Hematopoietic multipotent progenitor cell treated with erythropoietin and hydrocortisone succinate and interleukin-3 and kit ligand, for 8 days (in vitro differentiated cells): ENCODE measurements at regions not wholly inside any gene's neighbourhood (a gene's known extent, or its start where the extent isn't known, plus 50 kb on each side); places are given as distances from the start of the nearest gene placed in this dataset.

Experiments
- DNase-seq: peaks from one replicate; pipeline ENCODE4 v3.0.0-alpha.2; 2015

DNA sequence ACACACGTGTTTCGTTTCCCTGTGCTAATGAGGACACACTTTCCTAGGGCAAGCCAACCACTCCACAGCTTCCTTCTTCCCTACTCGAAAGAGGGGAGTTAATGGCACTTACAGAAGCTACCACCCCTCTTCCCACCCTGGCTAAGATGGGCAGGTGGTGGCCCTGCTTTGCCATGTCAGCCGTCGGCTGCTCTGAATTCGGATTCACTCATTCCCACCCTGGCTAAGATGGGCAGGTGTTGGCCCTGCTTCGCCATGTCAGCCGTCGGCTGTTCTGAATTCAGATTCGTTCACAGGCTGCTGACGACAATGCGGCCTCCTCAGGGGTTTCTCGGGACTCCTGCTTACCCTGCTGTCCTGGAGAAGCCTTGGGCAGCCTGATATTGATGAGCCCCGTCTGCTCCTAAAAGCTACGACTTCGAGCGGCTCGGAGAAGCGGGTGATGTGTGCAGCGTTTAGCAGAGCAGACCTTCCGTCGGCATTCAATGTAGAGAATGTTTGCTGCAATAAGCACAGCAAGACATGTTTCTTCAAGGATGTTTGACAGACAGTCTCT, 56.2 kb upstream of the PPP2R2D start:
- DNase-seq: no peak

DNA sequence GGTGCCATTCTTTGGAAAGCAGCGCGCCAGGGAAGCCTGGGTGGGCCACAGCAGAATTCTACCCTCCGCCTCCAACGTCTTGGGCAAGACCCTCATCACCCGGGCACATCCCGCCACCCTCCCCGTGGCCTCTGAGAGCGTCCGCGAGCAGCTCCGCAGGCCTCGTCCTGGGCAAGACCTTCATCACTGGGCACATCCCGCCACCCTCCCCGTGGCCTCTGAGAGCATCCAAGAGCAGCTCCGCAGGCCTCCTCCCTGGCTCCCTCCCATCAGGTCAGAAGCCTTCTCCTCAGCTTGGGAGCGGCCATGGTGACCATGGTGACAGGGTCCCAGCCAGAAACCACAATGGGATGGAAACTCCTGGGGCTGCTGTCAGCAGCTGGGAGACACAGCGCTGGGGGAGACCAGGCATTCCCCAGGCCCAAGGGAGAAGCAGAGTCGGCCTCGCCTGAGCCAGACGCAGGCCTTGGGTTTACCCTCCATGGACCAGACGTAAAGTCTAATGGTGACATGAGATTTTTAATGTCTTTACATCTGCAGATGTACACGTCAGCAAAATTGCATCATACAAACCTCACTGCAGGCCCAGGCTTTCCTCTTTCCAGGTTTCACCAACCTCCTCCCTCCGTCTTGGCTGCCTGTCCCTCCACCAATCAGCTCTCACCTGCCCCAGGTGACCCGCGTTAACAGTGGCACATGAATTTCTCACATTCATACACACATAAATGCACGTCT, 55.1 kb upstream of the PPP2R2D start:
- DNase-seq: no peak

GRCh38 chr10:131846240-131847101, 54.3 kb upstream of the PPP2R2D start:
- no peak for DNase-seq

- no peak for DNase-seq
These were observed 53.5 kb upstream of the PPP2R2D start for GRCh38 chr10:131847241-131847783.

- no peak for DNase-seq
These were observed 52.5 kb upstream of the PPP2R2D start for GRCh38 chr10:131848296-131848695.

- no peak for DNase-seq
These were observed 51.8 kb upstream of the PPP2R2D start for GRCh38 chr10:131848741-131849590.

- DNase-seq: no peak
These were observed 51.0 kb upstream of the PPP2R2D start for GRCh38 chr10:131849591-131850382.

DNA sequence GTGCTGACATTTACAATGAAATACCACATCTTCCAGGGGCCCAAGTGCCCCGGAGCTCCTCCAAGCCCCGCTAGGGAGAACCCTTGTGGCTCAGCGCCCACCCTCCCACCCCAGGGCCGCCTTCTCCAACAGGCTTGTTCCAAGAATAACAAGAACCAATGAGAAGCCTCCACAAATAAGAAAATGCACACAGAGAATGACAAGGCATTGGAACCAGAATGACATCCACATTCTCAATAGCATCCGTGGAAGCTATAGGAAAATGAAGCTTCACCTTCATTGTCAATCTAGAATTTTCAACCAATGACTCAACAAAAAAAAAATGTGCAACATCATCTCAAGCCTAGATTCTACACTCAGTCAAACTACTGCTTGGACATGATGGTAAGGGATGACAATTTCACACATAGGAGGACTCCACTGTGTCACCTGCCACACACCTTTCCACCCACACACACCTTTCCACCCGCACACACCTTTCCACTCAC, 50.4 kb upstream of the PPP2R2D start:
- DNase-seq: no peak
